Lung (tissue), 11 donors: ENCODE measurements at regions not wholly inside any gene's neighbourhood (a gene's known extent, or its start where the extent isn't known, plus 50 kb on each side); places are given as distances from the start of the nearest gene placed in this dataset.

Experiments used
- ATAC-seq: fragments of 200-7000 bp; cut with Tn5 transposase; one replicate; pipeline ENCODE4 v1.9.1; 2020; ENCODE audit warnings: moderate number of reproducible peaks; ENCODE audit not compliant: insufficient read depth, low FRiP score
- DNase-seq, 3 donors: peaks; one replicate each; pipeline ENCODE4 v3.0.0-alpha.2; 2013 to 2017
- H3K27ac ChIP-seq, 2 donors: one replicate each; pipeline ENCODE4 v1.5.1; 2013; ENCODE audit warnings: mild to moderate bottlenecking in 2 of 2, moderate library complexity in 2 of 2, control low read depth in 1 of 2, inconsistent platforms in 1 of 2, low read depth in 1 of 2, low read length in 1 of 2
- H3K27me3 ChIP-seq, 3 donors: one replicate each; pipeline ENCODE4 v1.5.1; 2013; ENCODE audit warnings: low read length in 2 of 3; ENCODE audit not compliant: control insufficient read depth in 3 of 3, insufficient read depth in 3 of 3
- H3K36me3 ChIP-seq, 4 donors: one replicate each; pipeline ENCODE4 v1.5.1; 2013; ENCODE audit warnings: low read length in 4 of 4, mild to moderate bottlenecking in 1 of 4, moderate library complexity in 1 of 4; ENCODE audit not compliant: control insufficient read depth in 4 of 4, insufficient read depth in 4 of 4
- H3K4me1 ChIP-seq, 5 donors: one replicate each; pipeline ENCODE4 v1.5.1; 2013; ENCODE audit warnings: low read length in 5 of 5, mild to moderate bottlenecking in 2 of 5, moderate library complexity in 1 of 5; ENCODE audit not compliant: control insufficient read depth in 5 of 5, insufficient read depth in 5 of 5
- H3K4me3 ChIP-seq: one replicate; pipeline ENCODE4 v1.5.1; 2013; ENCODE audit warnings: mild to moderate bottlenecking, control low read depth, moderate library complexity
- H3K9ac ChIP-seq, 2 donors: one replicate each; pipeline ENCODE4 v1.5.1; 2013; ENCODE audit warnings: low read length in 2 of 2, control low read depth in 1 of 2; ENCODE audit not compliant: insufficient read depth in 1 of 2
- H3K9me3 ChIP-seq, 4 donors: one replicate each; pipeline ENCODE4 v1.5.1; 2013; ENCODE audit warnings: low read length in 3 of 4, mild to moderate bottlenecking in 1 of 4, moderate library complexity in 1 of 4; ENCODE audit not compliant: control insufficient read depth in 4 of 4, insufficient read depth in 3 of 4
- CTCF ChIP-seq: IDR thresholded peaks from 2 replicates; pipeline ENCODE4 v1.5.1; 2012; ENCODE audit warnings: mild to moderate bottlenecking; ENCODE audit errors: control extremely low read depth, extremely low read depth
- WGBS, 2 donors: extraction: QIAGEN DNeasy Blood & Tissue Kit; methylation state at CpG; one replicate each; pipeline ENCODE4 v1.1.7; 2013; 5-methylcytosine and 5-hydroxymethylcytosine counted together
- donor health status: control.
- donor health status: control.
- donor health status: Bipolar disorder and iron deficiency.
- donor health status: healthy.
- donor health status: DM: yes; HTN: yes; CAD: no.

DNA sequence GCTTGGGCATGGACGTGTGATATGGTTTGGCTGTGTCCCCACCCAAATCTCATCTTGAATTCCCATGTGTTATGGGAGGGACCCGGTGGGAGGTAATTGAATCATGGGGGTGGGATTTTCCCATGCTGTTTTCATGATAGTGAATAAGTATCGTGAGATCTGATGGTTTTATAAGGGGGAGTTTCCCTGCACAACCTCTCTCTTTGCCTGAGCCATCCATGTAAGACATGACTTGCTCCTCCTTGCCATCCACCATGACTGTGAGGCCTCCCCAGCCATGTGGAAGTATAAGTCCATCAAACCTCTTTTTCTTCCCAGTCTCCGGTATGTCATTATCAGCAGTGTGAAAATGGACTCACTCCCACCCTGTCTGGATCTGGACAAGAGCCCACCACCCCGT, 393.4 kb downstream of the SEC14L1 start:
- no peak for TF ChIP-seq CTCF
- 87 to 89% methylated on average over 5 of the region's 5 CpGs for WGBS, 2 donors

GRCh38 chr17:77535435-77535834, 394.7 kb downstream of the SEC14L1 start:
- Histone ChIP-seq H3K27ac (no peak overlapping the region), H3K36me3 (no peaks in the 10 kb centered on the region), H3K27me3 (no peaks in the 10 kb centered on the region), H3K4me1 (no peaks in the 10 kb centered on the region), H3K9me3 (peaks cover 0 to 2% (median 0%) of the 10 kb centered on the region in 4 donors), H3K9ac (no peak overlapping the region), H3K4me3 (no peak overlapping the region)
- WGBS, 2 donors, result 25 to 34% methylated on average over 10 of the region's 10 CpGs
- ATAC-seq (no peak), DNase-seq (no peak)
- no peak for TF ChIP-seq CTCF

More for the DNA sequence above, 393.4 kb downstream of the SEC14L1 start:
- no peaks in the 10 kb centered on the region for H3K36me3 ChIP-seq
- no peaks in the 10 kb centered on the region for H3K27me3 ChIP-seq
- H3K4me1 ChIP-seq, result no peaks in the 10 kb centered on the region
- no peak overlapping the region for H3K9ac ChIP-seq
- ATAC-seq (no peak), DNase-seq (no peak)
- H3K9me3 ChIP-seq, result peaks cover 0 to 2% (median 0%) of the 10 kb centered on the region in 4 donors
- H3K4me3 ChIP-seq, result no peak overlapping the region
- no peak overlapping the region for H3K27ac ChIP-seq

- TF ChIP-seq CTCF, result no peak
- WGBS, 2 donors, result 53 to 79% methylated on average over 6 of the region's 6 CpGs
- Histone ChIP-seq H3K27ac (no peak overlapping the region), H3K36me3 (no peaks in the 10 kb centered on the region), H3K4me3 (no peak overlapping the region), H3K9me3 (peaks cover 0 to 2% (median 0%) of the 10 kb centered on the region in 4 donors), H3K9ac (no peak overlapping the region), H3K27me3 (no peaks in the 10 kb centered on the region), H3K4me1 (no peaks in the 10 kb centered on the region)
- no peak for DNase-seq
- no peak for ATAC-seq
Observed at GRCh38 chr17:77535892-77536291, 395.1 kb downstream of the SEC14L1 start.

GRCh38 chr17:77537566-77537965, 396.8 kb downstream of the SEC14L1 start:
- H3K9ac ChIP-seq, result no peak overlapping the region
- no peaks in the 10 kb centered on the region for H3K27me3 ChIP-seq
- no peak for DNase-seq
- peaks cover 0 to 2% (median 0%) of the 10 kb centered on the region in 4 donors for H3K9me3 ChIP-seq
- H3K4me1 ChIP-seq, result peaks cover 0 to 7% (median 0%) of the 10 kb centered on the region in 5 donors
- WGBS, 2 donors, result 89% methylated on average over 7 of the region's 7 CpGs
- no peak overlapping the region for H3K4me3 ChIP-seq
- no peaks in the 10 kb centered on the region for H3K36me3 ChIP-seq
- ATAC-seq, result no peak
- no peak overlapping the region for H3K27ac ChIP-seq
- TF ChIP-seq CTCF, result no peak
